PFSK-1 (cell line): ENCODE measurements at regions not wholly inside any gene's neighbourhood (a gene's known extent, or its start where the extent isn't known, plus 50 kb on each side); places are given as distances from the start of the nearest gene placed in this dataset.

Source experiments
- FOXP2 ChIP-seq: optimal IDR thresholded peaks from 2 replicates; pipeline ENCODE3; 2011; ENCODE audit warnings: borderline replicate concordance, control low read depth, inconsistent platforms; ENCODE audit not compliant: insufficient read depth; ENCODE audit errors: extremely low read length, extremely low read depth
- POLR2AphosphoS5 ChIP-seq: IDR thresholded peaks from 2 replicates; pipeline ENCODE4 v1.6.1; 2012; ENCODE audit warnings: low read depth, mild to moderate bottlenecking, control low read depth, low read length, moderate library complexity
- REST ChIP-seq, 2 experiments: IDR thresholded peaks; 2 replicates each; pipeline versions ENCODE4 v1.6.1 to v1.8.0; 2011 to 2012; ENCODE audit warnings: low read depth in 2 of 2, low read length in 2 of 2, control low read depth in 1 of 2, inconsistent platforms in 1 of 2, mild to moderate bottlenecking in 1 of 2, moderate library complexity in 1 of 2; ENCODE audit not compliant: insufficient read depth in 1 of 2
- SIN3A ChIP-seq: IDR thresholded peaks from 2 replicates; pipeline ENCODE4 v1.6.1; 2012; ENCODE audit warnings: mild to moderate bottlenecking, low read length, moderate library complexity, borderline replicate concordance; ENCODE audit not compliant: insufficient read depth
- TAF1 ChIP-seq: IDR thresholded peaks from 2 replicates; pipeline ENCODE4 v1.6.1; 2012; ENCODE audit warnings: low read length, control low read depth, borderline replicate concordance; ENCODE audit not compliant: insufficient read depth

- TF ChIP-seq TAF1 (no peak), POLR2AphosphoS5 (no peak), REST (IDR thresholded peaks at IDR 0.05; ENCODE audit: insufficient read depth in 1 of 2, low read depth in 2 of 2, low read length in 2 of 2) (no peak), FOXP2 (no peak), SIN3A (no peak)
Measured at GRCh38 chr3:38998086-38998485, 53.7 kb downstream of the SCN11A start.
